Epithelial cell of proximal tubule (primary cell): ENCODE measurements at regions not wholly inside any gene's neighbourhood (a gene's known extent, or its start where the extent isn't known, plus 50 kb on each side); places are given as distances from the start of the nearest gene placed in this dataset.

Experiments
- DNase-seq: peaks from one replicate; pipeline ENCODE4 v3.0.0-alpha.2; 2011; ENCODE audit warnings: low read depth
- H3K4me3 ChIP-seq: 2 replicates; pipeline ENCODE4 v1.5.1; 2011; ENCODE audit warnings: low read depth, mild to moderate bottlenecking, low read length
- TF ChIP-seq, protein P1 (sequence below): conservative IDR thresholded peaks from 2 replicates; pipeline ENCODE4 v1.5.1; 2012; ENCODE audit warnings: low read depth, mild to moderate bottlenecking, low read length

DNA sequence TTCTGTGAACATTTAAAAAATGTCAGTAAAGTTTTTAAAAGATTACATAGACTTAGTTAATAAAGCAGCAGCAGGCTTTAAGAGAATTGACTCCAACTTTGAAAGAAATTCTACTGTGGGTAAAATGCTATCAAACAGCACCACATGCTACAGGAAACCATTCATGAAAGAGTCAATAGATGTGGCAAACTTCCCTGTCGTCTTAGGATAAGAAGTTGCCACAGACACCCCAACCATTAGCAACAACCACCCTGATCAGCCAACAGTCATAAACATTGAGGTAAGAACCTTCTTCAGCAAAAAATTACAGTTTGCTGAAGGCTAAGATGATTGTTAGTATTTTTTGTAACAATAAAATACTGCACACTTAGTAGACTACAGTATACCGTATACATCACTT is 278.2 kb downstream of the CSNK1G3 start:
- TF ChIP-seq, protein P1, sequence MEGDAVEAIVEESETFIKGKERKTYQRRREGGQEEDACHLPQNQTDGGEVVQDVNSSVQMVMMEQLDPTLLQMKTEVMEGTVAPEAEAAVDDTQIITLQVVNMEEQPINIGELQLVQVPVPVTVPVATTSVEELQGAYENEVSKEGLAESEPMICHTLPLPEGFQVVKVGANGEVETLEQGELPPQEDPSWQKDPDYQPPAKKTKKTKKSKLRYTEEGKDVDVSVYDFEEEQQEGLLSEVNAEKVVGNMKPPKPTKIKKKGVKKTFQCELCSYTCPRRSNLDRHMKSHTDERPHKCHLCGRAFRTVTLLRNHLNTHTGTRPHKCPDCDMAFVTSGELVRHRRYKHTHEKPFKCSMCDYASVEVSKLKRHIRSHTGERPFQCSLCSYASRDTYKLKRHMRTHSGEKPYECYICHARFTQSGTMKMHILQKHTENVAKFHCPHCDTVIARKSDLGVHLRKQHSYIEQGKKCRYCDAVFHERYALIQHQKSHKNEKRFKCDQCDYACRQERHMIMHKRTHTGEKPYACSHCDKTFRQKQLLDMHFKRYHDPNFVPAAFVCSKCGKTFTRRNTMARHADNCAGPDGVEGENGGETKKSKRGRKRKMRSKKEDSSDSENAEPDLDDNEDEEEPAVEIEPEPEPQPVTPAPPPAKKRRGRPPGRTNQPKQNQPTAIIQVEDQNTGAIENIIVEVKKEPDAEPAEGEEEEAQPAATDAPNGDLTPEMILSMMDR, result no peak
- no peak overlapping the region for H3K4me3 ChIP-seq
- no peak for DNase-seq

DNA sequence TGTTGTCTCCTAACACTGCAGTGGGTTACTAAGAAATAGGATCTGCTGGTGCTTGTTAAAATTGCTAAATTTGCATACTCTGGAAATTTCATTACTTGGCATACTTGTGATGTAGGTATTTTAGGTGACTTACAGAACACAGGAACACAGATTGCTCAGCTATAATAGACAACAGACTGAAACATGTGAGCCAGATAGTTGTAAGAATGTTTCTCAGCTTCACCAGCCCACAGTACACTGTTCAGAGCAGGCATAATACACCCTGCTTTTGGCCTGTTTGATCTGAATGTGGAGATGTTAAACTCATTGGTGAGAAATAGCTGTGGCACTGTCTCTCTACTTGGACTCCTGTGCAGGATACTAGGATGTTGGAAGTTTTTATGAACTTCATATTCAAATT is 275.7 kb downstream of the CSNK1G3 start:
- H3K4me3 ChIP-seq, result no peak overlapping the region
- DNase-seq, result no peak
- TF ChIP-seq, protein P1, result no peak

DNA sequence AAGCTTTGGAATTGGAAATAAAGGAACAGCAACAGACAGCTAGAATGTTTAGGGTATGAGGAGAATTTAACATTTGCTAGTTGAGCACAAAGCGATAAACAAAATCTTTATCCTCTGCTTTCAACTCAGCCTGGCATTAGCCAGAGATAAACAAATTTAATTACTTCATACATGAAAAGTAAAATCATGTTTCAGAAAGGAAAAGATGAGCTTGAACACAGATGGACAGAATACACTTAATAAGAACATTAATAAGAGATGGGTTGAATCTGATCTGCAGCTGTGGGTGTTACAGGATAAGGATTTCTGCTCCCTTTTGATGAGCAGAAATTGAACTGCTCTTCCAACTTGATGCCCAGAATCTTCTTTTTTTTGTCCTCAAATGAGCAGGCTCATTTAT is 275.2 kb downstream of the CSNK1G3 start:
- TF ChIP-seq, protein P1, result no peak
- no peak overlapping the region for H3K4me3 ChIP-seq
- DNase-seq, result no peak

DNA sequence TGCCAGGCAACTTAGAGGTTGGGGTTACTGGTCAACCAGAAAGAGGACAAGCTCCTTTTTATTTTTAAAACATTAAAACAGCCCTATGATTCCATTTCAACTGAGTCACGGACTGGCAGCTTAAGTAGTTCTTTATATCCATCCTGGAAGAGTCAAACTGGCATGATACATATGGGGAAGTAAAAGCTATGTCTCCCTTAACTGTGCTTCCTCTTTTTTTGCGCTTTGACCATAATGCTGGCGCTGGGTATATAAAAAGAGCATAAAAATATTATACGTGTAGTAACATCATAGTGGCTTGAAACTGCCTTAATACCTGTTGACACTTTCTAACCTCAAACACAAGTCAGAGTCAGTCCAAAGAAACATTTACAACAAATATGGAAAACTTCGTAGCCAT is 274.4 kb downstream of the CSNK1G3 start:
- no peak for DNase-seq
- TF ChIP-seq, protein P1, result no peak
- H3K4me3 ChIP-seq, result no peak overlapping the region

DNA sequence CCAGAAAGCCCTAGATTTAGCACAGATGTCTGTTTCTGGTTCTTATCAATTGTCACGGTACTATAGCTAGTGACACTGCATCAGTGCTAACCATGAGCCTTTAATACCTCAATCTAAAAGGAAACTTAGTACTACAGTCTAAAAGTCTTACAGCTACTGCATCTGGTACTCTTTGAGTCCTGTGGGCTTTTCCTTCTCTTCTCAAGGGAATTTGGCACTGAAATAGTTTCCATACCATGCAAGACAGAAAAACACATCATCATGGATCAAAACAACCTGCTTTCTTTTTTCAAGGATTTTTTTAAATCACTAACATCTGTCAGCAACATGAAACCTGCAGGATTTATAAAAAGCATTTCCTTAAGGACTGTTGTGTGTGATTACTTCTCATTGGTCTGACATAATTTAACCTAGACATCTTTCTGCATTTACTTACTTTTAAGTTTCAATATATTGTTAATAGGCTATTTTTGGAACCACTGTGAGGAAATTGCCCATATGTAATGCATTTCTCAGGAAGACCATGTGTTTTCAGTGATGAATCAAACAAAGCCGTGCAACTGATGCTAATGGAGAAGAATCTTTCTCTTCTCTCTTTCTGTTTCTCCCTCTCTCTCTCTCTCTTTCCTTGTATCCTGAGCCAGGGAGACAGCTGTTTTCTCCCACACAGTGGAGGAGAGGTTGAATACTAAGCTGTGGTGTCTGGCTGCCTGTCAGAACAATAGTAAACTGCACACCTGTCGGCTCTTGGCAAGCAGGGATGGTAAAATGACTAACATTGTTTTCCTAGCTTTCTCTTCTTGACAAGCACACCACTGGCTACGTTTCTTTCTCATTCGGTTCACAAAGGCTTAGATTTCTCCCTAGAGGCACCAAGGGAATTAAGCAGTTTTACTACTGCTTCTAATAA is 273.4 kb downstream of the CSNK1G3 start:
- DNase-seq, result no peak
- TF ChIP-seq, protein P1, result no peak
- no peak overlapping the region for H3K4me3 ChIP-seq

DNA sequence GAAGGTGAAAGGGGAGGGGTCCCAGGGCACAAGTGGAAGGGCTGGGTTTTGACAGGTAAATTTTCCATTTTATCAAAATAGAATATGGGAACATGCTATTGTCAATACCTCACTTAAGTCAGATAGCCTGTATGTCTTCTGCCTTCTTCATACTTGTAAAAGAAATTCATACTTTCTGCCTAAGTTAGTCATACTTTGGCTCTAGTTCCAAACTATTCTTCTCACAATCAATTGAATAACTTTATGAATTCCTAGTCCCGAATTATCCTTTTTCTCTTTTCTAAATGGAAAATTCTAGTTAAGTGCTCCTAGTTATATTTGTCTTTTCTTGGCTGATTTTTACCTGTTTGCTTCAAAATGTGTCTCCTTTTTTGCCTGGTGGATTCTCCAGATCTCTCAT is 271.4 kb downstream of the CSNK1G3 start:
- TF ChIP-seq, protein P1, result no peak
- DNase-seq, result no peak
- H3K4me3 ChIP-seq, result no peak overlapping the region

DNA sequence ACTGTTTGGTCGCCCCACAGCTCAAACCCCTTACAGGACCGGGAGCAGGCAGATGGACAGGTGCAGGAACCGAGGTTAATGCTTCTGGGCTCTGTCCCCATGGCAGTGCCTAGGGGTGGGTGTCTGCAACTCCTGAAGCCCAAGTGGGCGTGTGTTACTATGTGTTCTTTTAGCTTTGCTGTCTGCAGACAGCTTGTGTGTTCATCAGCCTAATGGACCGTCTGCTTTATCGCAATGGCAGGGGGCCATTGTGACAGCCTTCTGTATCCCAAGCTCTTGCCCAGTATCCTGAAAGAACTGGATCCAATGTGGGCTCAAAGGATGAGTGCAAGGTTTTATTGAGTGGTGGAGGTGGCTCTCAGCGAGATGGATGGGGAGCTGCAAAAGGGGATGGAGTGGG is 266.7 kb downstream of the CSNK1G3 start:
- H3K4me3 ChIP-seq, result no peak overlapping the region
- DNase-seq, result no peak
- TF ChIP-seq, protein P1, result no peak
